NOMO-1 (cell line): ENCODE measurements at regions not wholly inside any gene's neighbourhood (a gene's known extent, or its start where the extent isn't known, plus 50 kb on each side); places are given as distances from the start of the nearest gene placed in this dataset.
"Not testable (repeated sequence)": the region's sequence is repeated elsewhere in the genome, so short reads cannot be mapped to it uniquely, and the experiment has no call there.

Source experiments
- DNase-seq, 2 experiments: peaks; one replicate each; lab custom pipeline; 2025; ENCODE audit not compliant: unreplicated experiment in 2 of 2; lab: John Stamatoyannopoulos, UW

GRCh38 chr7:34207810-34208209 is 302.5 kb downstream of the BMPER start:
- no peak for DNase-seq

- no peak for DNase-seq
Observed at GRCh38 chr7:34208878-34209621, 303.7 kb downstream of the BMPER start.

DNA sequence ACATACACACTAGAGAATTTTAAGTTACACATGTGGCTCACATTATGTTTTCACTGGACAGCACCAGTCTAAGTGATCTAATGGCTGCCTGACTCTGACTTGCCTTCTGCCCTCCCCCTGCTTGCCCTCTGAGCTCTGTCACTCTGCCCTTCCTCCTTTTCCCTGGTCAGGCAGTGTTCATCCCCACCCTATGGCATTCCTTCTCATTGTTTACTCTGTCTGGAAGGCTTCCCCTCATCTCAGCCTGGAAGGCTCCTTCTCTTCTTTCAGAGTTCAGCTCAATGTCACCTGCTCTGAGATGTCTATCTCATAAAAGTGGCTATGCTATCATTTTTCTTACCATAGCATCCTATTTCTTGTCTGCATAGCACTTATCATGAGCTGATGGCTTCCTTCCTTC is 305.7 kb downstream of the BMPER start:
- no peak for DNase-seq

DNA sequence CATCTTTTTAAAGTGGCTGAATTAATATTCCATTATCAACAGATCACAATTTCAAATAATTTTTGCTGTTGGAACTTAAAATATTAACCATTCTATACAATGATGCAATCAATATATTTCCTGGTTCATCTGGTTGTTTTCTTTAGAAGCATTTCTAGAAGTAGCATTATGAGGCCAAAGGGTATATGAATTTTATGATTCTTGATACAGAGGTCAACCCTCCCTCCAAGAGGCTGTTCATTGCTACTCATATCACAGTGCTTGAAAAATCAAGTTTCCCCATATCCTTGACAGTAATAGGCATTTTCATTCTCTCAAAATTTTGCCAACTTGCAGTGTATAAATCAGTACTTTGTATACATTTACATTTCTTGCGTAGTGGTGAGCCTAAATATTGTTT is 312.6 kb downstream of the BMPER start:
- no peak for DNase-seq

- no peak for DNase-seq
Observed at GRCh38 chr7:34219153-34219718, 313.9 kb downstream of the BMPER start.

GRCh38 chr7:34220506-34221185 is 315.3 kb downstream of the BMPER start:
- DNase-seq: no peak

GRCh38 chr7:34222316-34222715 is 317.0 kb downstream of the BMPER start:
- DNase-seq: no peak

GRCh38 chr7:34222722-34223121 is 317.4 kb downstream of the BMPER start:
- DNase-seq: no peak

DNA sequence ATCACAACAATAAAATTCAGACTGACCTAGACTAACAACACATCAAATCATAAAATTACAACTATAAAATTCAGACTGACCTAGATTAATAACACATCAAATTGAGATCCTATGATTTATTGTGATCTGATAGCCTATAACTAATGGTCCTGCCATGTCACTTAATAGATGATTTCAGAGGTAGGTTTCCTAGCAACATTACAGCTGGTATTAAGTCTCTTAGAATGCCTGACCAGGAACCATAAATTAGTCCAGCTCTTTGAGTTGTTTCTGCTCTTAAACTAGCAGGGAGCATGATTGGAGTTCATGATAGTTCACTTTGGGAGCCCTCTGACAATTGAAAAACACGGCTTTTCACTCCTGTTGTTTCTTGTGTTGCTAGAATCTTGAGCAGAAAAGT is 318.9 kb downstream of the BMPER start:
- DNase-seq: no peak

- no peak for DNase-seq
Observed at GRCh38 chr7:34225193-34225592, 319.9 kb downstream of the BMPER start.

DNA sequence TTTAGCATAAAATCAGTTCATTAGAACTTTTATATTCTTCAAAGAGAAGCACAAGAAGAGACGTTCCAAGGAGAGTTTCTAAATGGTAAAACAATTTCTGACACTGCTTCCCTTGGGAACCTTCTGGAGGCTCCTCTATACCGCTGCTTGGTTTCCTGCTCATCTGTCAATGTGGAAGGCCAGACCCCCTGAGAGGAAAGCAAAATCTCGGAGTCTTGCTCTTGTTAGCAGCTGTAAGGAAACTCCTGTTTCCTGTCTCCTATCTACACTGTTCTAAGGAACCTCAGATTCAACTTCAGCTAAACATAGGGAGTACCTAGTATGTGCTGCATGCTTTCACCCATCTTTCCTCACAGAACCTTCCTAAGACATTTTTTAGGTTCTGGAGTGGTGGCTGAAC is 322.2 kb downstream of the BMPER start:
- DNase-seq: no peak

GRCh38 chr7:34235101-34235500 is 329.8 kb downstream of the BMPER start:
- DNase-seq: not testable (repeated sequence)

- DNase-seq: no peak
Observed at GRCh38 chr7:34236057-34236456, 330.7 kb downstream of the BMPER start.

GRCh38 chr7:34236839-34237492 is 331.6 kb downstream of the BMPER start:
- no peak for DNase-seq

GRCh38 chr7:34237493-34237849 is 332.1 kb downstream of the BMPER start:
- DNase-seq: no peak

- DNase-seq: peak in 1 of 2 experiments; percentile 51
Observed at GRCh38 chr7:34240417-34240816, 335.1 kb downstream of the BMPER start.

DNA sequence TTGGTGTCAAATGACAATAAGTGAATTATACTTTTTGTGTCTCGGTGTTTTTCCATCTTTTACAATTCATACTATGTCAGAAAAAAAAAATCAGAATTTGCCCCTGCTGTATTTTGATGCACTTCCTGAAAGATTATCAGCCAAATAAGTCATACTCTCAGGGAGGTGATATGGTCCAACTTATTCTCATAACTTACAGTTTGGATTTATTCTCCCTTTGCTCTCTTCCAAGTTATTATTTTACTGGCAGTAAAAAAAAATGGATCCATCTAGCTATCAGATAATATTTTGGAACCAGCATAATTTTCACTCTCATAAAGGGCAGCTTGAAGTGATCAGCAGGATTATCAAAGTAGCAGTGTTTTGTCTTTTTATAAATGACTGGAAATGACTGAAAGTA is 337.1 kb downstream of the BMPER start:
- no peak for DNase-seq

- no peak for DNase-seq
Observed at GRCh38 chr7:34245246-34245645, 339.9 kb downstream of the BMPER start.

DNA sequence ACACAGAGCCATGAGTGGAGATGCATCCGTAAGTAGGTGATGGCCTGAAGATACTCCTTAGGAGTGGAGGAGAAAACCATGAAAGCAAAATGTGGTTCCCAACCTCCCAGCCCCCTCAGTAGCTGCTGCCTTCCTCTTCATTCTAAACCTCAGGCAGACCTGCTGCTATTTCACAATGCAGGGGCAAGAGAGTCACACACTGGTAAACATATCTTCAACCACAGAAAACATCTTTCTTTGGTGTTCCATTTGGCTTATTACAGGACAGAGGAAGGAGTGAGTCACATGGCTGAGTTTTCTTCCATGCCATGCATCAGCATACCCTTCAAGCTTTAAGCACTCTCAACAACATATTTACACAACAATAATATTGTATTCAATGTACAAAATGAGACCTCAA is 342.1 kb downstream of the BMPER start:
- peak; percentile 31 to 46 for DNase-seq

DNA sequence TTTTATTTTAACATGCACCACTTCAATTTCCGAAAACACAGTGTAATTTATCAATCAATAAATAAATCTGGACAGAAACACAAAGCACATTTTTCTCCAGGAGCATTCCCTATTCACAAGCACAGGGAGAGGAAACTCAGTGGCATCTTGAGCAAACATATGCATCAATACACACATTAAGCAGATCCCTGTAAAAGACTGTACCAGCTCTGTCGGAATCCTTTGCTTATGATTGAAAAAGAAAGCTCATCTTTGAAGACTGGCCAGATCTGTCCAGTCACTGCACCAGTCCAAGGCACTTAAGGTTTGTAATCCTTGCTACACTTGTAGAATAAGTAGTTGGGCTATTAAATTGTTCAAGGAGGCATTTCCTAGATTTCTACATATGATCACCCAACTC is 343.9 kb downstream of the BMPER start:
- no peak for DNase-seq

GRCh38 chr7:34260279-34260678 is 354.9 kb downstream of the BMPER start:
- peak in 1 of 2 experiments; percentile 28 for DNase-seq

- DNase-seq: no peak
Observed at GRCh38 chr7:34263168-34263567, 357.8 kb downstream of the BMPER start.
